Neural cell (in vitro differentiated cells): ENCODE measurements at regions not wholly inside any gene's neighbourhood (a gene's known extent, or its start where the extent isn't known, plus 50 kb on each side); places are given as distances from the start of the nearest gene placed in this dataset.

Experiments
- CTCF ChIP-seq: fragments of 450-650 bp; IDR thresholded peaks from 2 replicates; pipeline ENCODE4 v1.5.1; 2014; ENCODE audit warnings: antibody characterized with exemption, mild to moderate bottlenecking, moderate library complexity; ENCODE audit not compliant: poor library complexity, severe bottlenecking
- EP300 ChIP-seq: fragments of 450-650 bp; conservative IDR thresholded peaks from 2 replicates; pipeline ENCODE4 v1.6.1; 2014; ENCODE audit warnings: antibody characterized with exemption, mild to moderate bottlenecking, moderate library complexity; ENCODE audit not compliant: poor library complexity, severe bottlenecking
- POLR2AphosphoS5 ChIP-seq: IDR thresholded peaks from 2 replicates; pipeline ENCODE4 v1.6.1; 2012

- no peak for TF ChIP-seq CTCF
- TF ChIP-seq POLR2AphosphoS5, result no peak
- no peak for TF ChIP-seq EP300
These were observed 91.4 kb downstream of the TRIB2 start for GRCh38 chr2:12807907-12808810.
